IMR-90 (cell line): ENCODE measurements at regions not wholly inside any gene's neighbourhood (a gene's known extent, or its start where the extent isn't known, plus 50 kb on each side); places are given as distances from the start of the nearest gene placed in this dataset.

Source experiments
- ATAC-seq: fragments of 200-7000 bp; cut with Tn5 transposase; 2 replicates; pipeline ENCODE4 v1.9.1; 2020; ENCODE audit warnings: low read depth, mild to moderate bottlenecking, moderate library complexity
- BruUV-seq: library from RNA; stranded (reverse); fragments of 400-500 nt; replicated peaks from 2 replicates; lab custom pipeline; 2021; lab: Mats Ljungman, UMichigan
- CTCF ChIA-PET: fragments of 300-600 bp; formaldehyde crosslinking; extraction: SDS; loops from one replicate; lab custom pipeline; 2021; ENCODE audit warnings: antibody characterized with exemption; lab: Yijun Ruan, JAX
- POLR2A ChIA-PET: fragments of 300-600 bp; sonication (Branson Sonifier 250); formaldehyde crosslinking; loops from one replicate; lab custom pipeline; 2022; ENCODE audit warnings: antibody characterized with exemption; ENCODE audit not compliant: unreplicated experiment; lab: Charles Lee
- DNase-seq: peaks from one replicate; pipeline ENCODE4 v3.0.0; 2013
- H2AFZ ChIP-seq: replicated peaks from 2 replicates; pipeline ENCODE3; 2013; ENCODE audit warnings: low read length, mild to moderate bottlenecking; ENCODE audit not compliant: poor library complexity
- H2AK5ac ChIP-seq: 2 replicates; pipeline ENCODE4 v1.6.1; 2013; ENCODE audit warnings: low read depth, low read length, inconsistent platforms
- H2AK9ac ChIP-seq: replicated peaks from 2 replicates; pipeline ENCODE3; 2013; ENCODE audit warnings: mild to moderate bottlenecking, low read depth, low read length, moderate library complexity; ENCODE audit not compliant: poor library complexity
- H2BK120ac ChIP-seq: 2 replicates; pipeline ENCODE4 v1.6.1; 2013; ENCODE audit warnings: low read depth, low read length, inconsistent platforms
- H2BK15ac ChIP-seq: 3 replicates; pipeline ENCODE4 v1.6.1; 2013; ENCODE audit warnings: low read depth, low read length, inconsistent platforms
- H2BK20ac ChIP-seq: 2 replicates; pipeline ENCODE4 v1.6.1; 2013; ENCODE audit warnings: low read depth, mild to moderate bottlenecking, inconsistent platforms, low read length, moderate library complexity
- H2BK5ac ChIP-seq: 2 replicates; pipeline ENCODE4 v1.6.1; 2013; ENCODE audit warnings: mild to moderate bottlenecking, low read depth, low read length, inconsistent platforms; ENCODE audit not compliant: poor library complexity, severe bottlenecking
- H3K14ac ChIP-seq: replicated peaks from 2 replicates; pipeline ENCODE4 v1.6.1; 2013; ENCODE audit warnings: low read depth, low read length, inconsistent platforms
- H3K18ac ChIP-seq: 2 replicates; pipeline ENCODE4 v1.6.1; 2013; ENCODE audit warnings: low read depth, low read length, control low read depth
- H3K23ac ChIP-seq: 2 replicates; pipeline ENCODE4 v1.6.1; 2013; ENCODE audit warnings: low read depth, low read length, inconsistent platforms
- H3K27ac ChIP-seq: 2 replicates; pipeline ENCODE4 v1.5.1; 2013; ENCODE audit warnings: mild to moderate bottlenecking, control low read depth, low read length; ENCODE audit not compliant: insufficient read depth
- H3K27me3 ChIP-seq: 2 replicates; pipeline ENCODE4 v1.6.1; 2013; ENCODE audit warnings: low read length; ENCODE audit not compliant: control insufficient read depth, insufficient read depth
- H3K36me3 ChIP-seq: 2 replicates; pipeline ENCODE4 v1.6.1; 2013; ENCODE audit warnings: low read length, mixed read lengths; ENCODE audit not compliant: control insufficient read depth, insufficient read depth
- H3K4ac ChIP-seq: 2 replicates; pipeline ENCODE4 v1.6.1; 2013; ENCODE audit warnings: low read depth, low read length, inconsistent platforms
- H3K4me1 ChIP-seq: 2 replicates; pipeline ENCODE4 v1.6.1; 2013; ENCODE audit warnings: low read length, mixed read lengths; ENCODE audit not compliant: control insufficient read depth, insufficient read depth
- H3K4me2 ChIP-seq: 2 replicates; pipeline ENCODE4 v1.6.1; 2013; ENCODE audit warnings: low read depth, mild to moderate bottlenecking, control low read depth, low read length, moderate library complexity
- H3K4me3 ChIP-seq: 2 replicates; pipeline ENCODE4 v1.5.1; 2013; ENCODE audit warnings: low read depth, mild to moderate bottlenecking, control low read depth, low read length, moderate library complexity; ENCODE audit not compliant: insufficient read depth
- H3K56ac ChIP-seq: 2 replicates; pipeline ENCODE4 v1.6.1; 2013; ENCODE audit warnings: low read length, inconsistent platforms; ENCODE audit not compliant: insufficient read depth; ENCODE audit errors: extremely low read depth
- H3K79me1 ChIP-seq, 2 experiments: 2 replicates each; pipeline ENCODE4 v1.6.1; 2013; ENCODE audit warnings: low read length in 2 of 2, inconsistent platforms in 1 of 2, low read depth in 1 of 2
- H3K9ac ChIP-seq: 2 replicates; pipeline ENCODE4 v1.6.1; 2013; ENCODE audit warnings: low read depth, low read length, control low read depth
- H3K9me1 ChIP-seq: 2 replicates; pipeline ENCODE4 v1.6.1; 2013; ENCODE audit warnings: low read length, inconsistent platforms; ENCODE audit not compliant: insufficient read depth
- H3K9me3 ChIP-seq: 2 replicates; pipeline ENCODE4 v1.6.1; 2013; ENCODE audit warnings: low read length; ENCODE audit not compliant: control insufficient read depth, insufficient read depth
- H4K20me1 ChIP-seq: 2 replicates; pipeline ENCODE4 v1.6.1; 2013; ENCODE audit warnings: low read length, inconsistent platforms; ENCODE audit not compliant: insufficient read depth
- H4K5ac ChIP-seq: 2 replicates; pipeline ENCODE4 v1.6.1; 2013; ENCODE audit warnings: mild to moderate bottlenecking, low read depth, low read length, control low read depth
- H4K8ac ChIP-seq, 2 experiments: 2 replicates each; pipeline ENCODE4 v1.6.1; 2013; ENCODE audit warnings: low read depth in 2 of 2, low read length in 2 of 2, control low read depth in 1 of 2, inconsistent platforms in 1 of 2
- H4K91ac ChIP-seq: 2 replicates; pipeline ENCODE4 v1.6.1; 2013; ENCODE audit warnings: low read depth, low read length, inconsistent platforms; ENCODE audit not compliant: insufficient read depth
- MAZ ChIP-seq: IDR thresholded peaks from 2 replicates; pipeline ENCODE4 v1.6.1; 2012; ENCODE audit warnings: low read depth, mild to moderate bottlenecking, low read length, improper control_type of control experiment, moderate library complexity, borderline replicate concordance
- RAD21 ChIP-seq: IDR thresholded peaks from 2 replicates; pipeline ENCODE4 v1.6.1; 2012; ENCODE audit warnings: low read length, improper control_type of control experiment
- RCOR1 ChIP-seq: IDR thresholded peaks from 2 replicates; pipeline ENCODE4 v1.6.1; 2012; ENCODE audit warnings: mild to moderate bottlenecking, low read length, improper control_type of control experiment; ENCODE audit not compliant: insufficient replicate concordance
- RFX5 ChIP-seq: IDR thresholded peaks from 2 replicates; pipeline ENCODE4 v1.8.0; 2012; ENCODE audit warnings: low read depth, mild to moderate bottlenecking, low read length, moderate library complexity
- WGBS, 2 experiments: methylation state at CpG; one replicate each; pipeline versions ENCODE4 v1.1.5 to v1.1.7; 2013; ENCODE audit warnings: missing lambda C conversion rate in 2 of 2; ENCODE audit not compliant: insufficient read length in 1 of 2; ENCODE audit errors: extremely low coverage in 2 of 2; 5-methylcytosine and 5-hydroxymethylcytosine counted together
- dilution Hi-C: fragments of 300-500 bp; cut with HindIII; formaldehyde crosslinking; loops from one replicate; pipeline ENCODE4 v1.14.3; 2018; ENCODE audit warnings: low sequenced_read_pairs; ENCODE audit not compliant: unreplicated experiment
- in situ Hi-C: fragments of 300-500 bp; cut with MboI; formaldehyde crosslinking; loops from 3 replicates; pipeline ENCODE4 v1.14.3; 2019; ENCODE audit warnings: low sequenced_read_pairs, inconsistent platforms, mixed read lengths
- intact Hi-C: fragments of 100-400 bp; cut with micrococcal nuclease; formaldehyde crosslinking; loops from 2 replicates; pipeline ENCODE4 v1.10.0; 2022

GRCh38 chr2:225122583-225123486, 80.6 kb upstream of the DOCK10 start (continued):
- TF ChIP-seq RFX5: no peak
- TF ChIP-seq MAZ: no peak

GRCh38 chr2:225122007-225122406, 79.7 kb upstream of the DOCK10 start:
- Histone ChIP-seq H2AK9ac (no peak overlapping the region), H3K23ac (no peak overlapping the region), H2BK5ac (no peak overlapping the region), H3K14ac (no peak overlapping the region), H4K5ac (no peak overlapping the region), H4K20me1 (no peaks in the 10 kb centered on the region), H3K4me2 (no peak overlapping the region), H3K9ac (no peak overlapping the region), H4K91ac (no peak overlapping the region), H3K4ac (no peak overlapping the region), H3K9me3 (no peaks in the 10 kb centered on the region), H2AFZ (no peak overlapping the region), H3K9me1 (no peaks in the 10 kb centered on the region), H3K18ac (no peak overlapping the region), H2BK15ac (no peak overlapping the region), H3K36me3 (no peaks in the 10 kb centered on the region), H3K27me3 (no peaks in the 10 kb centered on the region), H2BK120ac (no peak overlapping the region), H4K8ac (no peak overlapping the region), H3K4me1 (no peaks in the 10 kb centered on the region; the same call in 1 of the 2 replicates), H3K27ac (no peak overlapping the region), H3K79me1 (no peaks in the 10 kb centered on the region), H3K56ac (no peak overlapping the region), H2AK5ac (no peak overlapping the region), H3K4me3 (no peak overlapping the region), H2BK20ac (no peak overlapping the region; the same call in 1 of the 2 replicates)
- ChIA-PET CTCF (interaction anchor here (0.8 to 1.6 kb wide), 3 partner anchors 326 to 537 kb away, joined by 3 to 9 read pairs (median 4); no protein-coding TSS in a partner anchor), POLR2A (no interaction called here)
- WGBS, 2 experiments: no CpG with 5 or more reads among the region's 8 CpGs
- ATAC-seq: no peak
- dilution Hi-C loops (no loop called here), intact Hi-C loops (loop anchor here (5.0 kb wide), 1 partner anchor 80 kb away; the partner anchor contains the start of gene DOCK10), in situ Hi-C loops (loop anchor here (25.0 kb wide), 1 partner anchor 1665 kb away; the partner anchor contains the start of gene IRS1)
- DNase-seq: no peak
- TF ChIP-seq RAD21 (no peak), RCOR1 (no peak)
- BruUV-seq: no TSS peak
